WTC11 (cell line): ENCODE measurements at regions not wholly inside any gene's neighbourhood (a gene's known extent, or its start where the extent isn't known, plus 50 kb on each side); places are given as distances from the start of the nearest gene placed in this dataset.

Experiments used
- ATAC-seq: fragments of 200-7000 bp; cut with Tn5 transposase; 2 replicates; pipeline ENCODE4 v1.10.0; 2021; ENCODE audit warnings: mild to moderate bottlenecking, moderate library complexity
- CTCF ChIA-PET: fragments of 300-600 bp; sonication (Branson Sonifier 250); formaldehyde crosslinking; loops from one replicate; lab custom pipeline; 2021; ENCODE audit warnings: antibody characterized with exemption; lab: Charles Lee
- POLR2A ChIA-PET: fragments of 350-600 bp; sonication (Branson Sonifier 250); formaldehyde crosslinking; loops from one replicate; lab custom pipeline; 2021; ENCODE audit warnings: antibody characterized with exemption; lab: Charles Lee
- DNase-seq: peaks from one replicate; pipeline ENCODE4 v3.0.0; 2021; ENCODE audit warnings: low spot score
- H3K27ac Mint-ChIP-seq: 2 replicates; pipeline ENCODE4 v1.8.0; 2021; ENCODE audit warnings: mixed read lengths
- H3K27me3 Mint-ChIP-seq: 2 replicates; pipeline ENCODE4 v1.8.0; 2021; ENCODE audit warnings: low read depth, mild to moderate bottlenecking, moderate library complexity, mixed read lengths
- H3K36me3 Mint-ChIP-seq: 2 replicates; pipeline ENCODE4 v1.8.0; 2021; ENCODE audit warnings: mixed read lengths
- H3K4me1 Mint-ChIP-seq: 2 replicates; pipeline ENCODE4 v1.8.0; 2022; ENCODE audit warnings: mixed read lengths
- H3K4me3 Mint-ChIP-seq: 2 replicates; pipeline ENCODE4 v1.8.0; 2021; ENCODE audit warnings: mild to moderate bottlenecking, moderate library complexity, mixed read lengths
- H3K9me3 Mint-ChIP-seq: 2 replicates; pipeline ENCODE4 v1.8.0; 2021; ENCODE audit warnings: mixed read lengths
- CREM ChIP-seq: sonication (generic); formaldehyde crosslinking; IDR thresholded peaks from 2 replicates; pipeline ENCODE4 v1.8.1; 2022; ENCODE audit warnings: mild to moderate bottlenecking, missing genetic modification reagents, moderate library complexity
- ERG ChIP-seq: fragments of 250-450 bp; sonication (Bioruptor Pico); IDR thresholded peaks from 2 replicates; pipeline ENCODE4 v1.8.0; 2021; ENCODE audit warnings: mild to moderate bottlenecking
- ETV6 ChIP-seq: sonication (generic); formaldehyde crosslinking; IDR thresholded peaks from 2 replicates; pipeline ENCODE4 v1.8.1; 2022; ENCODE audit warnings: mild to moderate bottlenecking, missing genetic modification reagents
- IRF2 ChIP-seq: sonication (generic); formaldehyde crosslinking; IDR thresholded peaks from 2 replicates; pipeline ENCODE4 v1.8.0; 2022; ENCODE audit warnings: low read depth, missing genetic modification reagents, borderline replicate concordance
- JUN ChIP-seq: sonication (generic); formaldehyde crosslinking; IDR thresholded peaks from 2 replicates; pipeline ENCODE4 v1.8.0; 2023; ENCODE audit warnings: mild to moderate bottlenecking, missing genetic modification reagents
- KAT7 ChIP-seq: sonication (generic); formaldehyde crosslinking; IDR thresholded peaks from 2 replicates; pipeline ENCODE4 v1.8.1; 2023; ENCODE audit warnings: missing genetic modification reagents, mild to moderate bottlenecking, borderline replicate concordance
- MXD4 ChIP-seq: fragments of 250-450 bp; sonication (Bioruptor Pico); IDR thresholded peaks from 2 replicates; pipeline ENCODE4 v1.8.0; 2021; ENCODE audit warnings: mild to moderate bottlenecking, moderate library complexity, borderline replicate concordance
- NFE2L1 ChIP-seq: sonication (generic); formaldehyde crosslinking; IDR thresholded peaks from 2 replicates; pipeline ENCODE4 v1.8.1; 2023; ENCODE audit warnings: missing genetic modification reagents
- NFYB ChIP-seq: sonication (generic); formaldehyde crosslinking; conservative IDR thresholded peaks from 2 replicates; pipeline ENCODE4 v1.8.0; 2022; ENCODE audit warnings: low read depth, missing genetic modification reagents
- OVOL2 ChIP-seq: fragments of 250-450 bp; sonication (Bioruptor Pico); IDR thresholded peaks from 2 replicates; pipeline ENCODE4 v1.9.0; 2021; ENCODE audit warnings: mild to moderate bottlenecking, borderline replicate concordance
- RORB ChIP-seq: fragments of 250-450 bp; sonication (Bioruptor Pico); IDR thresholded peaks from 2 replicates; pipeline ENCODE4 v1.9.0; 2021; ENCODE audit warnings: mild to moderate bottlenecking
- ZBTB43 ChIP-seq: sonication (generic); formaldehyde crosslinking; IDR thresholded peaks from 2 replicates; pipeline ENCODE4 v1.8.1; 2023; ENCODE audit warnings: mild to moderate bottlenecking, missing genetic modification reagents
- ZNF138 ChIP-seq: sonication (generic); formaldehyde crosslinking; conservative IDR thresholded peaks from 2 replicates; pipeline ENCODE4 v1.8.1; 2022; ENCODE audit warnings: mild to moderate bottlenecking, moderate library complexity, missing genetic modification reagents
- ZNF281 ChIP-seq: sonication (generic); formaldehyde crosslinking; IDR thresholded peaks from 2 replicates; pipeline ENCODE4 v1.8.0; 2023; ENCODE audit warnings: mild to moderate bottlenecking, missing genetic modification reagents
- ZNF423 ChIP-seq: fragments of 250-450 bp; sonication (Bioruptor Pico); IDR thresholded peaks from 2 replicates; pipeline ENCODE4 v2.1.2; 2022; ENCODE audit warnings: mild to moderate bottlenecking, moderate library complexity
- ZNF425 ChIP-seq: fragments of 250-450 bp; sonication (Bioruptor Pico); conservative IDR thresholded peaks from 2 replicates; pipeline ENCODE4 v1.9.0; 2021; ENCODE audit warnings: mild to moderate bottlenecking
- ZNF671 ChIP-seq: fragments of 250-450 bp; sonication (Bioruptor Pico); IDR thresholded peaks from 2 replicates; pipeline ENCODE4 v1.8.0; 2021; ENCODE audit warnings: mild to moderate bottlenecking
- TF ChIP-seq, protein P1 (sequence below): sonication (generic); formaldehyde crosslinking; IDR thresholded peaks from 2 replicates; pipeline ENCODE4 v1.8.0; 2022; ENCODE audit warnings: mild to moderate bottlenecking, missing genetic modification reagents
- TF ChIP-seq, protein P2 (sequence below): sonication (generic); formaldehyde crosslinking; IDR thresholded peaks from 2 replicates; pipeline ENCODE4 v1.8.0; 2022; ENCODE audit warnings: mild to moderate bottlenecking, missing genetic modification reagents
- TF ChIP-seq, protein P3 (sequence below): fragments of 250-450 bp; sonication (Bioruptor Pico); IDR thresholded peaks from 2 replicates; pipeline ENCODE4 v2.1.2; 2022; ENCODE audit warnings: mild to moderate bottlenecking, moderate library complexity
- TF ChIP-seq, protein P4 (sequence below): sonication (generic); formaldehyde crosslinking; IDR thresholded peaks from 2 replicates; pipeline ENCODE4 v1.8.1; 2022; ENCODE audit warnings: mild to moderate bottlenecking, moderate library complexity, missing genetic modification reagents

DNA sequence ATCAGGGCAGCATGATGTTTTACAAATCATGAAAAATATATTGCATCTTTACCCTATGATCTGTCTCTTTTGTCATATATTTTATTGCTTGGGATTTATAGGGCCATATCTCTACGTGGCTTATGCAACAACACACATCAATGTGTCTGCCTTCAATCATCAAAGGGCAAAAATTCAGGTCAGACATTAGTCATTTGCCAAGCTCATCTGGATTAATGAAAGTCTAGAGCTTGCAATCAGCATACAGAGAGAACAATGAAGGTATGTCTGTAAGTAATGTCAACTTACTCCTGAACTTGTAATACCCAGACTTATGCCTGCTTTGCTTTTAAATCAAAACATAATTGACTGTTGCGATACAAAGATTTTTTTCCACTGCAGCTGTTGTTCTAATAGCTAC, 282.7 kb downstream of the HAO1 start (continued):
- TF ChIP-seq, protein P1, sequence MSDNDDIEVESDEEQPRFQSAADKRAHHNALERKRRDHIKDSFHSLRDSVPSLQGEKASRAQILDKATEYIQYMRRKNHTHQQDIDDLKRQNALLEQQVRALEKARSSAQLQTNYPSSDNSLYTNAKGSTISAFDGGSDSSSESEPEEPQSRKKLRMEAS (CRISPR knock-in tag), result no peak
- no peak for TF ChIP-seq ZNF425 (CRISPR knock-in tag)
- TF ChIP-seq, protein P2, sequence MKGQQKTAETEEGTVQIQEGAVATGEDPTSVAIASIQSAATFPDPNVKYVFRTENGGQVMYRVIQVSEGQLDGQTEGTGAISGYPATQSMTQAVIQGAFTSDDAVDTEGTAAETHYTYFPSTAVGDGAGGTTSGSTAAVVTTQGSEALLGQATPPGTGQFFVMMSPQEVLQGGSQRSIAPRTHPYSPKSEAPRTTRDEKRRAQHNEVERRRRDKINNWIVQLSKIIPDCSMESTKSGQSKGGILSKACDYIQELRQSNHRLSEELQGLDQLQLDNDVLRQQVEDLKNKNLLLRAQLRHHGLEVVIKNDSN (CRISPR knock-in tag), result no peak
- TF ChIP-seq IRF2 (CRISPR knock-in tag), result no peak

GRCh38 chr20:7660165-7660564, 280.1 kb downstream of the HAO1 start:
- Mint-ChIP-seq H3K27me3 (no peaks in the 10 kb centered on the region), H3K9me3 (peaks cover 4% of the 10 kb centered on the region; the same call in 1 of the 2 replicates), H3K27ac (no peak overlapping the region), H3K4me3 (no peak overlapping the region), H3K36me3 (no peaks in the 10 kb centered on the region), H3K4me1 (peaks cover 56% of the 10 kb centered on the region)
- no peak for ATAC-seq
- CTCF ChIA-PET, result no interaction called here
- POLR2A ChIA-PET, result no interaction called here
- DNase-seq, result no peak
- TF ChIP-seq CREM (CRISPR knock-in tag) (no peak), MXD4 (CRISPR knock-in tag) (no peak), ZNF671 (CRISPR knock-in tag) (no peak), NFE2L1 (CRISPR knock-in tag) (no peak), KAT7 (CRISPR knock-in tag) (no peak)
- TF ChIP-seq, protein P3, sequence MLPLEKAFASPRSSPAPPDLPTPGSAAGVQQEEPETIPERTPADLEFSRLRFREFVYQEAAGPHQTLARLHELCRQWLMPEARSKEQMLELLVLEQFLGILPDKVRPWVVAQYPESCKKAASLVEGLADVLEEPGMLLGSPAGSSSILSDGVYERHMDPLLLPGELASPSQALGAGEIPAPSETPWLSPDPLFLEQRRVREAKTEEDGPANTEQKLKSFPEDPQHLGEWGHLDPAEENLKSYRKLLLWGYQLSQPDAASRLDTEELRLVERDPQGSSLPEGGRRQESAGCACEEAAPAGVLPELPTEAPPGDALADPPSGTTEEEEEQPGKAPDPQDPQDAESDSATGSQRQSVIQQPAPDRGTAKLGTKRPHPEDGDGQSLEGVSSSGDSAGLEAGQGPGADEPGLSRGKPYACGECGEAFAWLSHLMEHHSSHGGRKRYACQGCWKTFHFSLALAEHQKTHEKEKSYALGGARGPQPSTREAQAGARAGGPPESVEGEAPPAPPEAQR (CRISPR knock-in tag), result no peak

- CTCF ChIA-PET, result no interaction called here
Observed at GRCh38 chr20:7665376-7665775, 274.9 kb downstream of the HAO1 start.

GRCh38 chr20:7667194-7667593, 273.1 kb downstream of the HAO1 start:
- no peaks in the 10 kb centered on the region; the same call in 1 of the 2 replicates for H3K36me3 Mint-ChIP-seq
- H3K27ac Mint-ChIP-seq, result no peak overlapping the region
- ATAC-seq, result no peak
- H3K27me3 Mint-ChIP-seq, result no peaks in the 10 kb centered on the region
- POLR2A ChIA-PET, result no interaction called here
- H3K4me1 Mint-ChIP-seq, result peaks cover 22% of the 10 kb centered on the region
- H3K9me3 Mint-ChIP-seq, result no peaks in the 10 kb centered on the region
- DNase-seq, result no peak
- no peak overlapping the region for H3K4me3 Mint-ChIP-seq
- CTCF ChIA-PET, result no interaction called here
- no peak for TF ChIP-seq ZNF281 (CRISPR knock-in tag)
- TF ChIP-seq ERG (CRISPR knock-in tag), result no peak
- no peak for TF ChIP-seq ETV6 (CRISPR knock-in tag)
- TF ChIP-seq ZNF423 (CRISPR knock-in tag), result no peak
- TF ChIP-seq, protein P4, sequence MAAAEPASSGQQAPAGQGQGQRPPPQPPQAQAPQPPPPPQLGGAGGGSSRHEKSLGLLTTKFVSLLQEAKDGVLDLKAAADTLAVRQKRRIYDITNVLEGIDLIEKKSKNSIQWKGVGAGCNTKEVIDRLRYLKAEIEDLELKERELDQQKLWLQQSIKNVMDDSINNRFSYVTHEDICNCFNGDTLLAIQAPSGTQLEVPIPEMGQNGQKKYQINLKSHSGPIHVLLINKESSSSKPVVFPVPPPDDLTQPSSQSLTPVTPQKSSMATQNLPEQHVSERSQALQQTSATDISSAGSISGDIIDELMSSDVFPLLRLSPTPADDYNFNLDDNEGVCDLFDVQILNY (CRISPR knock-in tag), result no peak
- no peak for TF ChIP-seq ZBTB43
- no peak for TF ChIP-seq OVOL2 (CRISPR knock-in tag)
- no peak for TF ChIP-seq JUN (CRISPR knock-in tag)
- TF ChIP-seq RORB (CRISPR knock-in tag), result no peak
- TF ChIP-seq KAT7 (CRISPR knock-in tag), result no peak
- no peak for TF ChIP-seq NFYB (CRISPR knock-in tag)

More at GRCh38 chr20:7665376-7665775, 274.9 kb downstream of the HAO1 start:
- no peaks in the 10 kb centered on the region for H3K27me3 Mint-ChIP-seq
- no peak overlapping the region for H3K4me3 Mint-ChIP-seq
- TF ChIP-seq ZNF138 (CRISPR knock-in tag), result no peak
- ATAC-seq (no peak), DNase-seq (no peak)
- POLR2A ChIA-PET, result no interaction called here
- no peaks in the 10 kb centered on the region for H3K9me3 Mint-ChIP-seq
- H3K27ac Mint-ChIP-seq, result peak overlapping the region; percentile 69; the same call in 1 of the 2 replicates
- H3K4me1 Mint-ChIP-seq, result peaks cover 23% of the 10 kb centered on the region
- H3K36me3 Mint-ChIP-seq, result no peaks in the 10 kb centered on the region; the same call in 1 of the 2 replicates
